ENCODE measurements at regions not wholly inside any gene's neighbourhood (a gene's known extent, or its start where the extent isn't known, plus 50 kb on each side); places are given as distances from the start of the nearest gene placed in this dataset.

DNA sequence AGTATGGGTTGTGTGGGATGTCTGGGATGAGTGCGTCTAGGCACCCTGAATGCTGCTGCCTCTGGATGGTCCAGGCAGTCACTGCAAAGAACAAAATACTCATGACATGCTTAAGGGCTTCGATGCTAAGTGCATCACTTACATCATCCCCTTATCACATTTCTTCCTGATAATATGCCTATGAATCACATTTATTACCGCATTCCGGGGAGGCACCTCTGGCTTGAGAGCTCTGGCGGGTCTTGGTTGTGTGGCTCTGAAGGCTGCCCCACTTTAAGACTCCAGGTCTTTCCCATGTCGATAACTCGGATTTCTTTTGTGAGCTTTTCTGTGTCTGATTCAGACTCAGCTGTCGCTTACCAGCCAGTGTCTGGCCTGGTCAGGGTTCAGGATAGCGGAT lies 1126.4 kb downstream of the TBC1D22A start:
- Histone ChIP-seq H3K9me3 (replicated peaks in 1 of 2; ENCODE audit: control insufficient read depth in 2 of 2, insufficient read depth in 1 of 2, low read depth in 1 of 2, low read length in 2 of 2) (peaks cover under 1 to 3% of the 10 kb centered on the region in 2 donors), H2BK120ac (ENCODE audit: low read depth, low read length) (no peak overlapping the region)

GRCh38 chr22:47884775-47885174 lies 1122.3 kb downstream of the TBC1D22A start:
- Histone ChIP-seq H3K27me3 (ENCODE audit: control insufficient read depth in 3 of 3, insufficient read depth in 3 of 3, low read depth in 1 of 3, low read length in 3 of 3) (no peaks in the 10 kb centered on the region), H3K4me2 (ENCODE audit: insufficient read depth, low read length, poor library complexity, severe bottlenecking) (no peak overlapping the region), H2AFZ (ENCODE audit: low read length) (no peak overlapping the region), H3K14ac (ENCODE audit: low read length) (no peak overlapping the region), H3K4me1 (ENCODE audit: control insufficient read depth in 2 of 2, insufficient read depth in 1 of 2, low read depth in 1 of 2, low read length in 2 of 2) (no peaks in the 10 kb centered on the region), H3K9me3 (replicated peaks in 1 of 2; ENCODE audit: control insufficient read depth in 2 of 2, insufficient read depth in 1 of 2, low read depth in 1 of 2, low read length in 2 of 2) (peaks cover 0 to 3% of the 10 kb centered on the region in 2 donors), H3K4me3 (ENCODE audit: low read length in 2 of 2) (no peak overlapping the region), H4K91ac (ENCODE audit: low read depth, low read length, poor library complexity) (no peak overlapping the region), H2AK5ac (ENCODE audit: low read depth, low read length) (no peak overlapping the region), H3K18ac (ENCODE audit: low read length) (peak overlapping the region; percentile 8), H2BK15ac (ENCODE audit: low read length) (no peak overlapping the region), H3K23ac (ENCODE audit: low read depth, low read length, poor library complexity) (no peak overlapping the region), H2BK5ac (ENCODE audit: low read length) (no peak overlapping the region), H3K4ac (ENCODE audit: low read length) (no peak overlapping the region), H3K27ac (replicated peaks; ENCODE audit: low read length) (no peak overlapping the region), H3K36me3 (replicated peaks in 1 of 2; ENCODE audit: control insufficient read depth in 2 of 2, insufficient read depth in 2 of 2, low read length in 2 of 2) (no peaks in the 10 kb centered on the region), H2BK120ac (ENCODE audit: low read depth, low read length) (no peak overlapping the region), H3K79me1 (ENCODE audit: low read depth, low read length) (no peaks in the 10 kb centered on the region), H3K9ac (ENCODE audit: low read depth, low read length, poor library complexity) (no peak overlapping the region), H2BK12ac (ENCODE audit: low read length) (no peak overlapping the region), H4K8ac (ENCODE audit: low read depth, low read length) (no peak overlapping the region)
- WGBS, 2 donors (ENCODE audit: extremely low coverage in 2 of 2, insufficient read length in 2 of 2, insufficient replicate concordance in 1 of 2) = no CpG with 5 or more reads among the region's 14 CpGs
- no peak for DNase-seq (ENCODE audit: low spot score)

More for the DNA sequence above, 1126.4 kb downstream of the TBC1D22A start:
- Histone ChIP-seq H2AK5ac (ENCODE audit: low read depth, low read length) (no peak overlapping the region), H3K14ac (ENCODE audit: low read length) (no peak overlapping the region), H3K18ac (ENCODE audit: low read length) (no peak overlapping the region), H4K8ac (ENCODE audit: low read depth, low read length) (no peak overlapping the region), H3K23ac (ENCODE audit: low read depth, low read length, poor library complexity) (no peak overlapping the region), H4K91ac (ENCODE audit: low read depth, low read length, poor library complexity) (no peak overlapping the region), H3K4me1 (ENCODE audit: control insufficient read depth in 2 of 2, insufficient read depth in 1 of 2, low read depth in 1 of 2, low read length in 2 of 2) (no peaks in the 10 kb centered on the region), H2BK15ac (ENCODE audit: low read length) (no peak overlapping the region), H3K36me3 (replicated peaks in 1 of 2; ENCODE audit: control insufficient read depth in 2 of 2, insufficient read depth in 2 of 2, low read length in 2 of 2) (no peaks in the 10 kb centered on the region), H3K27me3 (ENCODE audit: control insufficient read depth in 3 of 3, insufficient read depth in 3 of 3, low read depth in 1 of 3, low read length in 3 of 3) (no peaks in the 10 kb centered on the region), H3K9ac (ENCODE audit: low read depth, low read length, poor library complexity) (no peak overlapping the region), H2AFZ (ENCODE audit: low read length) (no peak overlapping the region), H3K27ac (replicated peaks; ENCODE audit: low read length) (no peak overlapping the region), H3K4ac (ENCODE audit: low read length) (no peak overlapping the region), H2BK12ac (ENCODE audit: low read length) (no peak overlapping the region), H2BK5ac (ENCODE audit: low read length) (no peak overlapping the region), H3K4me2 (ENCODE audit: insufficient read depth, low read length, poor library complexity, severe bottlenecking) (no peak overlapping the region), H3K79me1 (ENCODE audit: low read depth, low read length) (no peaks in the 10 kb centered on the region), H3K4me3 (ENCODE audit: low read length in 2 of 2) (no peak overlapping the region)
- no peak for DNase-seq (ENCODE audit: low spot score)
- no CpG with 5 or more reads among the region's 9 CpGs for WGBS, 2 donors (ENCODE audit: extremely low coverage in 2 of 2, insufficient read length in 2 of 2, insufficient replicate concordance in 1 of 2)

DNA sequence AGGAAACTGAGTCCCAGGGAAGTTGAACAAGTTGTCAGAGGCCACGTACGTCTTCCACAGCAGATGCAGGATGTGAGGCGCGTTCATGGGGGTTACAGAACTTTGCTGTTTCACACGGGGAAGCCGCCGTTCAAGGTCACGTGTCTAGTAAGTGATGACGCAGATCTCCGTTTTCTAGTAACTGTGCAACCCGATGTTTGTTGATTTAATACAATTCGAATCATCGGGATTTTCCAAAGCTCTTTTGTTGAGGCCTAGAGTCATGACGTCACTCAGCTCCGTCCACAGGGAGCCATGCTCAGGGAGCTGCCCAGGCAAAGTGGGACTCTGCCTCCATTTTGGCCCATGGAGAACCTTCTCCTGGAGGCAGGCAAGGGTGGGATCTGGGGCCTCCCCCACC lies 1121.8 kb downstream of the TBC1D22A start:
- H2BK120ac ChIP-seq (ENCODE audit: low read depth, low read length) = no peak overlapping the region
- H3K4me2 ChIP-seq (ENCODE audit: insufficient read depth, low read length, poor library complexity, severe bottlenecking) = no peak overlapping the region
- DNase-seq (ENCODE audit: low spot score) = no peak
- no peak overlapping the region for H4K91ac ChIP-seq (ENCODE audit: low read depth, low read length, poor library complexity)
- H3K18ac ChIP-seq (ENCODE audit: low read length) = no peak overlapping the region
- H3K23ac ChIP-seq (ENCODE audit: low read depth, low read length, poor library complexity) = no peak overlapping the region
- H3K9ac ChIP-seq (ENCODE audit: low read depth, low read length, poor library complexity) = no peak overlapping the region
- no peak overlapping the region for H2BK15ac ChIP-seq (ENCODE audit: low read length)
- peaks cover 0 to 3% of the 10 kb centered on the region in 2 donors for H3K9me3 ChIP-seq (replicated peaks in 1 of 2; ENCODE audit: control insufficient read depth in 2 of 2, insufficient read depth in 1 of 2, low read depth in 1 of 2, low read length in 2 of 2)
- H3K27ac ChIP-seq (replicated peaks; ENCODE audit: low read length) = no peak overlapping the region
- H2BK12ac ChIP-seq (ENCODE audit: low read length) = no peak overlapping the region
- H2AK5ac ChIP-seq (ENCODE audit: low read depth, low read length) = no peak overlapping the region
- no peaks in the 10 kb centered on the region for H3K79me1 ChIP-seq (ENCODE audit: low read depth, low read length)
- no peak overlapping the region for H3K4ac ChIP-seq (ENCODE audit: low read length)
- no peak overlapping the region for H3K14ac ChIP-seq (ENCODE audit: low read length)
- no peak overlapping the region for H2BK5ac ChIP-seq (ENCODE audit: low read length)
- H3K27me3 ChIP-seq (ENCODE audit: control insufficient read depth in 3 of 3, insufficient read depth in 3 of 3, low read depth in 1 of 3, low read length in 3 of 3) = no peaks in the 10 kb centered on the region
- H4K8ac ChIP-seq (ENCODE audit: low read depth, low read length) = no peak overlapping the region
- H2AFZ ChIP-seq (ENCODE audit: low read length) = no peak overlapping the region
- no peaks in the 10 kb centered on the region for H3K36me3 ChIP-seq (replicated peaks in 1 of 2; ENCODE audit: control insufficient read depth in 2 of 2, insufficient read depth in 2 of 2, low read length in 2 of 2)
- WGBS, 2 donors (ENCODE audit: extremely low coverage in 2 of 2, insufficient read length in 2 of 2, insufficient replicate concordance in 1 of 2) = no CpG with 5 or more reads among the region's 15 CpGs
- H3K4me1 ChIP-seq (ENCODE audit: control insufficient read depth in 2 of 2, insufficient read depth in 1 of 2, low read depth in 1 of 2, low read length in 2 of 2) = no peaks in the 10 kb centered on the region
- no peak overlapping the region for H3K4me3 ChIP-seq (ENCODE audit: low read length in 2 of 2)

- peak overlapping the region; percentile 48 for H2BK12ac ChIP-seq (ENCODE audit: low read length)
- H2AK5ac ChIP-seq (ENCODE audit: low read depth, low read length) = no peak overlapping the region
- no peaks in the 10 kb centered on the region for H3K27me3 ChIP-seq (ENCODE audit: control insufficient read depth in 3 of 3, insufficient read depth in 3 of 3, low read depth in 1 of 3, low read length in 3 of 3)
- H3K79me1 ChIP-seq (ENCODE audit: low read depth, low read length) = no peaks in the 10 kb centered on the region
- no peak overlapping the region for H3K4me3 ChIP-seq (ENCODE audit: low read length in 2 of 2)
- no peak overlapping the region for H3K4me2 ChIP-seq (ENCODE audit: insufficient read depth, low read length, poor library complexity, severe bottlenecking)
- H2BK120ac ChIP-seq (ENCODE audit: low read depth, low read length) = no peak overlapping the region
- H2BK15ac ChIP-seq (ENCODE audit: low read length) = no peak overlapping the region
- H3K9me3 ChIP-seq (replicated peaks in 1 of 2; ENCODE audit: control insufficient read depth in 2 of 2, insufficient read depth in 1 of 2, low read depth in 1 of 2, low read length in 2 of 2) = peaks cover 0 to 3% of the 10 kb centered on the region in 2 donors
- H3K4me1 ChIP-seq (ENCODE audit: control insufficient read depth in 2 of 2, insufficient read depth in 1 of 2, low read depth in 1 of 2, low read length in 2 of 2) = no peaks in the 10 kb centered on the region
- no peak overlapping the region for H2AFZ ChIP-seq (ENCODE audit: low read length)
- H3K23ac ChIP-seq (ENCODE audit: low read depth, low read length, poor library complexity) = no peak overlapping the region
- peak overlapping the region; percentile 7 for H3K18ac ChIP-seq (ENCODE audit: low read length)
- H4K91ac ChIP-seq (ENCODE audit: low read depth, low read length, poor library complexity) = no peak overlapping the region
- no peak overlapping the region for H2BK5ac ChIP-seq (ENCODE audit: low read length)
- no peak for DNase-seq (ENCODE audit: low spot score)
- H4K8ac ChIP-seq (ENCODE audit: low read depth, low read length) = no peak overlapping the region
- no peak overlapping the region for H3K9ac ChIP-seq (ENCODE audit: low read depth, low read length, poor library complexity)
- no peak overlapping the region for H3K27ac ChIP-seq (replicated peaks; ENCODE audit: low read length)
- WGBS, 2 donors (ENCODE audit: extremely low coverage in 2 of 2, insufficient read length in 2 of 2, insufficient replicate concordance in 1 of 2) = no CpG with 5 or more reads among the region's 12 CpGs
- no peaks in the 10 kb centered on the region for H3K36me3 ChIP-seq (replicated peaks in 1 of 2; ENCODE audit: control insufficient read depth in 2 of 2, insufficient read depth in 2 of 2, low read length in 2 of 2)
- no peak overlapping the region for H3K14ac ChIP-seq (ENCODE audit: low read length)
- no peak overlapping the region for H3K4ac ChIP-seq (ENCODE audit: low read length)
These were observed 1121.3 kb downstream of the TBC1D22A start for GRCh38 chr22:47883757-47884156.
